Fibroblast of mammary gland (primary cell): ENCODE measurements at regions not wholly inside any gene's neighbourhood (a gene's known extent, or its start where the extent isn't known, plus 50 kb on each side); places are given as distances from the start of the nearest gene placed in this dataset.
"Not testable (repeated sequence)": the region's sequence is repeated elsewhere in the genome, so short reads cannot be mapped to it uniquely, and the experiment has no call there.

ENCODE experiments used
- DNase-seq: peaks from one replicate; pipeline ENCODE4 v3.0.0-alpha.2; 2010; ENCODE audit warnings: low read depth
- H3K4me3 ChIP-seq: 2 replicates; pipeline ENCODE4 v1.5.1; 2011; ENCODE audit warnings: low read depth, mild to moderate bottlenecking, low read length, moderate library complexity; ENCODE audit not compliant: control insufficient read depth
- CTCF ChIP-seq: conservative IDR thresholded peaks from 2 replicates; pipeline ENCODE4 v1.5.1; 2011; ENCODE audit warnings: low read depth, low read length, inconsistent platforms; ENCODE audit not compliant: control insufficient read depth, insufficient read depth

GRCh38 chr18:34400834-34401233 is 176.1 kb upstream of the NOL4 start:
- H3K4me3 ChIP-seq = no peak overlapping the region
- no peak for TF ChIP-seq CTCF
- no peak for DNase-seq

- no peak for TF ChIP-seq CTCF
- no peak for DNase-seq
- no peak overlapping the region for H3K4me3 ChIP-seq
Measured at GRCh38 chr18:34401775-34402174, 177.1 kb upstream of the NOL4 start.

- not testable (repeated sequence) for H3K4me3 ChIP-seq, DNase-seq
Measured at GRCh38 chr18:34407471-34407870, 182.8 kb upstream of the NOL4 start.

GRCh38 chr18:34411952-34412351 is 187.2 kb upstream of the NOL4 start:
- TF ChIP-seq CTCF = no peak
- no peak for DNase-seq
- H3K4me3 ChIP-seq = no peak overlapping the region

GRCh38 chr18:34431042-34431441 is 206.3 kb upstream of the NOL4 start:
- no peak for TF ChIP-seq CTCF
- H3K4me3 ChIP-seq = no peak overlapping the region

GRCh38 chr18:34444622-34445021 is 219.9 kb upstream of the NOL4 start:
- TF ChIP-seq CTCF = no peak
- no peak overlapping the region for H3K4me3 ChIP-seq
- no peak for DNase-seq

More at GRCh38 chr18:34431042-34431441, 206.3 kb upstream of the NOL4 start:
- no peak for DNase-seq

GRCh38 chr18:34448662-34449061 is 223.9 kb upstream of the NOL4 start:
- no peak overlapping the region for H3K4me3 ChIP-seq
- no peak for TF ChIP-seq CTCF
- DNase-seq = no peak
